Caco-2 (cell line): ENCODE measurements at regions not wholly inside any gene's neighbourhood (a gene's known extent, or its start where the extent isn't known, plus 50 kb on each side); places are given as distances from the start of the nearest gene placed in this dataset.

ENCODE experiments used
- BruUV-seq: library from RNA; stranded (reverse); fragments of 400-500 nt; replicated peaks from 2 replicates; lab custom pipeline; 2021; lab: Mats Ljungman, UMichigan
- CTCF ChIA-PET: fragments of 300-600 bp; sonication (Branson Sonifier 250); formaldehyde crosslinking; loops from one replicate; lab custom pipeline; 2022; ENCODE audit warnings: antibody characterized with exemption; lab: Charles Lee
- POLR2A ChIA-PET: fragments of 300-600 bp; sonication (Branson Sonifier 250); formaldehyde crosslinking; loops from one replicate; lab custom pipeline; 2022; ENCODE audit warnings: antibody characterized with exemption; lab: Charles Lee
- DNase-seq, 2 experiments: peaks; one replicate each; pipeline versions ENCODE4 v3.0.0 to v3.0.0-alpha.2; 2020 to 2022
- H3K27me3 ChIP-seq: replicated peaks from 2 replicates; pipeline ENCODE4 v1.6.0; 2011; ENCODE audit warnings: low read length; ENCODE audit not compliant: control insufficient read depth, insufficient read depth
- H3K36me3 ChIP-seq: 2 replicates; pipeline ENCODE4 v1.5.1; 2011; ENCODE audit warnings: low read length; ENCODE audit not compliant: control insufficient read depth, insufficient read depth
- H3K4me1 ChIP-seq: fragments of 250-450 bp; sonication (Bioruptor Pico); 2 replicates; pipeline ENCODE4 v1.5.1; 2020; ENCODE audit warnings: mild to moderate bottlenecking
- H3K4me3 ChIP-seq: 2 replicates; pipeline ENCODE4 v1.5.1; 2011; ENCODE audit warnings: low read depth, mild to moderate bottlenecking, control low read depth, low read length
- H3K9me3 ChIP-seq: fragments of 250-450 bp; sonication (Bioruptor Pico); 2 replicates; pipeline ENCODE4 v1.5.1; 2020; ENCODE audit warnings: mild to moderate bottlenecking, moderate library complexity
- H3K27ac Mint-ChIP-seq: one replicate; pipeline ENCODE4 v1.8.0; 2022; ENCODE audit warnings: mixed read lengths; ENCODE audit not compliant: unreplicated experiment
- H3K27me3 Mint-ChIP-seq: one replicate; pipeline ENCODE4 v1.8.0; 2022; ENCODE audit warnings: mixed read lengths; ENCODE audit not compliant: insufficient read depth, unreplicated experiment
- H3K36me3 Mint-ChIP-seq: one replicate; pipeline ENCODE4 v1.8.0; 2022; ENCODE audit warnings: mild to moderate bottlenecking, mixed read lengths; ENCODE audit not compliant: insufficient read depth, unreplicated experiment
- H3K4me1 Mint-ChIP-seq: one replicate; pipeline ENCODE4 v1.8.0; 2022; ENCODE audit warnings: low read depth, mixed read lengths; ENCODE audit not compliant: unreplicated experiment
- H3K4me3 Mint-ChIP-seq: one replicate; pipeline ENCODE4 v1.8.0; 2022; ENCODE audit warnings: mild to moderate bottlenecking, moderate library complexity, mixed read lengths; ENCODE audit not compliant: unreplicated experiment
- H3K9me3 Mint-ChIP-seq: one replicate; pipeline ENCODE4 v1.8.0; 2022; ENCODE audit warnings: mixed read lengths; ENCODE audit not compliant: unreplicated experiment
- intact Hi-C: fragments of 100-400 bp; cut with micrococcal nuclease; formaldehyde crosslinking; loops from one replicate; pipeline ENCODE4 v1.10.0; 2022; ENCODE audit not compliant: unreplicated experiment
- TF ChIP-seq, protein P1 (sequence below), 2 experiments: fragments of 200-600 bp in 1 of 2; IDR thresholded peaks; 1 replicate in 1 of 2; 2 replicates in 1 of 2; pipeline versions ENCODE4 v1.5.1 to v1.8.0; 2011 to 2022; ENCODE audit warnings: antibody characterized with exemption in 1 of 2, control low read depth in 1 of 2, inconsistent platforms in 1 of 2, low read depth in 1 of 2, low read length in 1 of 2, mild to moderate bottlenecking in 1 of 2, moderate library complexity in 1 of 2; ENCODE audit not compliant: insufficient read depth in 1 of 2, severe bottlenecking in 1 of 2, unreplicated experiment in 1 of 2

DNA sequence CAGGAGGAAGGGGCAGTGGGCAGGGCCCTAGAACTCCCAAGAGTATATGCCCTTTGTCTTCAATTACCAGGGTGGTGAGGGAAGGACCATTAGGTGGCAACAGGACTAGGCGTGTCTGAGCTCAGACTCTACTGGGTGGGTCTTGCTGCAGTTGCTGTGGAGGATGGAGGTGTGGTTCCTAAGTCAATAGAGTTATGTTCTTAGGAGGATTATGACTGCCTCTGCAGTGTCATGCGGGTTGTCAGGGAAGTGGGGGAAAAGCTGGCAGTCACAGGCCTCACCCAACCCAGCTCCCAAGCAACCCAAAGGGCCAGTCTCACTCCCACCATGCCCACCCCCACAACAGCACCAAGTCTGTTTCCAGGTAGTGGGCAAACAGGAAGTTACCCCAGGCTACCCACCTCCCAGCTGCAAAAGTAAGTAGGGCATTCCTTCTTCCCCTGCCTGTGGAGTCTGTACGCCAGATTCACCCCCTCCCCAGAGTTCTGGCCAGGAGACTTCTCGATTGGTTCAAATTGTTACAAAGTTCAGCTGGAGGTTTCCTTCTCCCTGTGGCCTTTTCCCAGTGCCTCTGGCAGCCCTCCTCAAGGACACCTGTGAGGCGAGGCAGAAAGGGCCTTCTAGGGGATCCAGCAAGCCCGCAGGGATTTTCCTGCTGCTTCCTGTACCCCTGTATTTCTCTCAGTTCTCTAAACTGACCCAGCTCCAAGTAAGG is 145.3 kb downstream of the HINT1 start:
- TF ChIP-seq, protein P1, sequence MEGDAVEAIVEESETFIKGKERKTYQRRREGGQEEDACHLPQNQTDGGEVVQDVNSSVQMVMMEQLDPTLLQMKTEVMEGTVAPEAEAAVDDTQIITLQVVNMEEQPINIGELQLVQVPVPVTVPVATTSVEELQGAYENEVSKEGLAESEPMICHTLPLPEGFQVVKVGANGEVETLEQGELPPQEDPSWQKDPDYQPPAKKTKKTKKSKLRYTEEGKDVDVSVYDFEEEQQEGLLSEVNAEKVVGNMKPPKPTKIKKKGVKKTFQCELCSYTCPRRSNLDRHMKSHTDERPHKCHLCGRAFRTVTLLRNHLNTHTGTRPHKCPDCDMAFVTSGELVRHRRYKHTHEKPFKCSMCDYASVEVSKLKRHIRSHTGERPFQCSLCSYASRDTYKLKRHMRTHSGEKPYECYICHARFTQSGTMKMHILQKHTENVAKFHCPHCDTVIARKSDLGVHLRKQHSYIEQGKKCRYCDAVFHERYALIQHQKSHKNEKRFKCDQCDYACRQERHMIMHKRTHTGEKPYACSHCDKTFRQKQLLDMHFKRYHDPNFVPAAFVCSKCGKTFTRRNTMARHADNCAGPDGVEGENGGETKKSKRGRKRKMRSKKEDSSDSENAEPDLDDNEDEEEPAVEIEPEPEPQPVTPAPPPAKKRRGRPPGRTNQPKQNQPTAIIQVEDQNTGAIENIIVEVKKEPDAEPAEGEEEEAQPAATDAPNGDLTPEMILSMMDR (IDR thresholded peaks at IDR 0.05; ENCODE audit: insufficient read depth in 1 of 2, low read depth in 1 of 2, low read length in 1 of 2, severe bottlenecking in 1 of 2, unreplicated experiment in 1 of 2), result no peak
- peaks cover 14% of the 10 kb centered on the region for H3K9me3 Mint-ChIP-seq
- POLR2A ChIA-PET, result no interaction called here

DNA sequence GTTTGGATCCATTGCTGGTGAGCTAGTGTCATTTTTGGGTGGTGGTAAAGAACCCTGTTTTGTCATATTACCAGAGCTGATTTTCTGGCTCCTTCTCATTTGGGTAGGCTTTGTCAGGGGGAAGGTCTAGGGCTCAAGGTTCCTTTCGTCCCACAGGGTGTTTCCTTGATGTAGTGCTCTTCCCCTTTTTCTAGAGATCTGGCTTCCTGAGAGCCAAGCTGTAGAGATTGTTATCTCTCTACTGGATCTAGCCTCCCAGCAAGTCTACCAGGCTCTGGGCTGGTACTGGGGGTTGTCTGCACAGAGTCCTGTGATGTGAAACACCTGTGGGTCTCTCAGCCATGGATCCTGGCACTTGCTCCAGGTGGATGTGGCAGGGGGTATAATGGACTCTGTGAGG is 145.9 kb downstream of the HINT1 start:
- Histone ChIP-seq H3K9me3 (no peaks in the 10 kb centered on the region), H3K4me1 (no peaks in the 10 kb centered on the region), H3K27me3 (no peaks in the 10 kb centered on the region), H3K36me3 (no peaks in the 10 kb centered on the region), H3K4me3 (no peak overlapping the region)
- Mint-ChIP-seq H3K4me1 (no peaks in the 10 kb centered on the region), H3K9me3 (peaks cover 14% of the 10 kb centered on the region), H3K4me3 (no peak overlapping the region), H3K27ac (no peak overlapping the region), H3K36me3 (no peaks in the 10 kb centered on the region), H3K27me3 (peaks cover 3% of the 10 kb centered on the region)
- no TSS peak for BruUV-seq
- TF ChIP-seq, protein P1 (IDR thresholded peaks at IDR 0.05; ENCODE audit: insufficient read depth in 1 of 2, low read depth in 1 of 2, low read length in 1 of 2, severe bottlenecking in 1 of 2, unreplicated experiment in 1 of 2), result no peak
- intact Hi-C loops, result no loop called here
- ChIA-PET POLR2A (no interaction called here), CTCF (no interaction called here)
- DNase-seq, result no peak

More for the DNA sequence above, 145.3 kb downstream of the HINT1 start:
- H3K27me3 ChIP-seq, result no peaks in the 10 kb centered on the region
- intact Hi-C loops, result no loop called here
- Mint-ChIP-seq H3K27me3 (peaks cover 3% of the 10 kb centered on the region), H3K4me1 (no peaks in the 10 kb centered on the region), H3K36me3 (no peaks in the 10 kb centered on the region), H3K27ac (no peak overlapping the region), H3K4me3 (no peak overlapping the region)
- no peaks in the 10 kb centered on the region for H3K4me1 ChIP-seq
- H3K9me3 ChIP-seq, result no peaks in the 10 kb centered on the region
- no peaks in the 10 kb centered on the region for H3K36me3 ChIP-seq
- CTCF ChIA-PET, result no interaction called here
- H3K4me3 ChIP-seq, result no peak overlapping the region
- DNase-seq, result peak in 1 of 2 experiments; percentile 39
- BruUV-seq, result no TSS peak

DNA sequence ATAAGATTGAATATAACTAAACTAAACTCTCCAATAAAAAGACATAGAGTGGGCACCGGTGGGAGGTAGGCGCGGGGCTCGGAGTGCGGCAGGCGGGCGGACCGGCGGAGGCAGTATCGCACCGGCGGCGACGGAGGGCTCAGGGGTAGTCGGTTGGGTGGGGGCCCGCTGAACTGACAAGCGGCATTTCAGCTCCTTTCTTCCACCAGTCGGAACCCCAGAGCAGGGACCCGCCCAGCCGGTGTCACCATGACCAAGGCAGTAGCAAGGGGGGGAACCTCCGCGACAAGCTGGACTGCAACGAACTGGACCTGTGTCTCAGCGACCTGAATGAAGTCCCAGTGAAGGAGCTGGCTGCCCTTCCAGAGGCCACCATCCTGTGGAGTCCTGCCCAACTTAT is 156.7 kb downstream of the HINT1 start:
- BruUV-seq, result no TSS peak
- Mint-ChIP-seq H3K27ac (no peak overlapping the region), H3K4me3 (no peak overlapping the region), H3K4me1 (no peaks in the 10 kb centered on the region), H3K9me3 (no peaks in the 10 kb centered on the region), H3K27me3 (peaks cover 10% of the 10 kb centered on the region), H3K36me3 (no peaks in the 10 kb centered on the region)
- Histone ChIP-seq H3K9me3 (no peaks in the 10 kb centered on the region), H3K27me3 (no peaks in the 10 kb centered on the region), H3K4me1 (no peaks in the 10 kb centered on the region), H3K36me3 (no peaks in the 10 kb centered on the region), H3K4me3 (no peak overlapping the region)
- CTCF ChIA-PET, result no interaction called here
- DNase-seq, result no peak
- POLR2A ChIA-PET, result no interaction called here
- intact Hi-C loops, result loop anchor here (5.0 to 10.0 kb wide), 3 partner anchors 286 to 901 kb away; no protein-coding TSS in a partner anchor
- TF ChIP-seq, protein P1 (IDR thresholded peaks at IDR 0.05; ENCODE audit: insufficient read depth in 1 of 2, low read depth in 1 of 2, low read length in 1 of 2, severe bottlenecking in 1 of 2, unreplicated experiment in 1 of 2), result no peak
